ENCODE measurements at regions not wholly inside any gene's neighbourhood (a gene's known extent, or its start where the extent isn't known, plus 50 kb on each side); places are given as distances from the start of the nearest gene placed in this dataset.

DNA sequence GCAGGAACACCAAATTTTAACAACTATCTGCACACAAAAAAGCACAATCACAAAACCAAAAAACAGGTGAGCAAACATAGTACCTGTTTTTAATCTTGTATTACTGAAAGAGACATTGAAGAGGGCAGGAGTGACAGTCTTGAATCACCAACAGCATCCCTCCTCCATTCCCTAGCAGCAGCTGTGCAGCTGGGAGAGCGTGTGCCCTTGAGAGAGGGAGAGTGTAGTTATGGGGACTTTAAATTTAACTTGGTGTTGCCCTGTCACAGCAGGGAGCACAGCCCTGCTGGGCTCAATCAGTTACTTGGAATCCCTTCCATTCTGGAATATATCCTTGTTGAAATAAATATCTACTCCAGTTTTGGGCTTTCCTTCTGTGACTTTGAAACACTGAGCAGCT lies 1938.7 kb upstream of the NUDT12 start:
- no peak for TF ChIP-seq EGR1 (IDR thresholded peaks at IDR 0.05)
- TF ChIP-seq, protein P1, sequence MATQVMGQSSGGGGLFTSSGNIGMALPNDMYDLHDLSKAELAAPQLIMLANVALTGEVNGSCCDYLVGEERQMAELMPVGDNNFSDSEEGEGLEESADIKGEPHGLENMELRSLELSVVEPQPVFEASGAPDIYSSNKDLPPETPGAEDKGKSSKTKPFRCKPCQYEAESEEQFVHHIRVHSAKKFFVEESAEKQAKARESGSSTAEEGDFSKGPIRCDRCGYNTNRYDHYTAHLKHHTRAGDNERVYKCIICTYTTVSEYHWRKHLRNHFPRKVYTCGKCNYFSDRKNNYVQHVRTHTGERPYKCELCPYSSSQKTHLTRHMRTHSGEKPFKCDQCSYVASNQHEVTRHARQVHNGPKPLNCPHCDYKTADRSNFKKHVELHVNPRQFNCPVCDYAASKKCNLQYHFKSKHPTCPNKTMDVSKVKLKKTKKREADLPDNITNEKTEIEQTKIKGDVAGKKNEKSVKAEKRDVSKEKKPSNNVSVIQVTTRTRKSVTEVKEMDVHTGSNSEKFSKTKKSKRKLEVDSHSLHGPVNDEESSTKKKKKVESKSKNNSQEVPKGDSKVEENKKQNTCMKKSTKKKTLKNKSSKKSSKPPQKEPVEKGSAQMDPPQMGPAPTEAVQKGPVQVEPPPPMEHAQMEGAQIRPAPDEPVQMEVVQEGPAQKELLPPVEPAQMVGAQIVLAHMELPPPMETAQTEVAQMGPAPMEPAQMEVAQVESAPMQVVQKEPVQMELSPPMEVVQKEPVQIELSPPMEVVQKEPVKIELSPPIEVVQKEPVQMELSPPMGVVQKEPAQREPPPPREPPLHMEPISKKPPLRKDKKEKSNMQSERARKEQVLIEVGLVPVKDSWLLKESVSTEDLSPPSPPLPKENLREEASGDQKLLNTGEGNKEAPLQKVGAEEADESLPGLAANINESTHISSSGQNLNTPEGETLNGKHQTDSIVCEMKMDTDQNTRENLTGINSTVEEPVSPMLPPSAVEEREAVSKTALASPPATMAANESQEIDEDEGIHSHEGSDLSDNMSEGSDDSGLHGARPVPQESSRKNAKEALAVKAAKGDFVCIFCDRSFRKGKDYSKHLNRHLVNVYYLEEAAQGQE (IDR thresholded peaks at IDR 0.05; ENCODE audit: low read depth), result no peak

GRCh38 chr5:105475401-105475800 lies 1912.8 kb upstream of the NUDT12 start:
- TF ChIP-seq NFIC (IDR thresholded peaks at IDR 0.05) (peak; percentile 90), CEBPB (IDR thresholded peaks at IDR 0.05) (no peak)

GRCh38 chr5:105462377-105462776 lies 1899.8 kb upstream of the NUDT12 start:
- TF ChIP-seq TAF1 (IDR thresholded peaks at IDR 0.05; ENCODE audit: low read depth) (no peak), NFIC (IDR thresholded peaks at IDR 0.05) (no peak), TEAD4 (IDR thresholded peaks at IDR 0.05) (no peak), EP300 (IDR thresholded peaks at IDR 0.05; ENCODE audit: borderline replicate concordance) (no peak), ZBTB7A (IDR thresholded peaks at IDR 0.05; ENCODE audit: low read depth) (no peak), FOXM1 (IDR thresholded peaks at IDR 0.05; ENCODE audit: borderline replicate concordance, low read depth) (no peak), RAD21 (IDR thresholded peaks at IDR 0.05; ENCODE audit: low read depth) (no peak), USF1 (IDR thresholded peaks at IDR 0.05) (no peak), YY1 (IDR thresholded peaks at IDR 0.05; ENCODE audit: low read depth) (no peak)

GRCh38 chr5:105460721-105461120 lies 1898.1 kb upstream of the NUDT12 start:
- TF ChIP-seq YY1 (IDR thresholded peaks at IDR 0.05; ENCODE audit: low read depth) (no peak), TCF12 (IDR thresholded peaks at IDR 0.05; ENCODE audit: low read depth) (no peak), EP300 (IDR thresholded peaks at IDR 0.05; ENCODE audit: borderline replicate concordance) (no peak), CEBPB (IDR thresholded peaks at IDR 0.05) (no peak), USF1 (IDR thresholded peaks at IDR 0.05) (no peak)

DNA sequence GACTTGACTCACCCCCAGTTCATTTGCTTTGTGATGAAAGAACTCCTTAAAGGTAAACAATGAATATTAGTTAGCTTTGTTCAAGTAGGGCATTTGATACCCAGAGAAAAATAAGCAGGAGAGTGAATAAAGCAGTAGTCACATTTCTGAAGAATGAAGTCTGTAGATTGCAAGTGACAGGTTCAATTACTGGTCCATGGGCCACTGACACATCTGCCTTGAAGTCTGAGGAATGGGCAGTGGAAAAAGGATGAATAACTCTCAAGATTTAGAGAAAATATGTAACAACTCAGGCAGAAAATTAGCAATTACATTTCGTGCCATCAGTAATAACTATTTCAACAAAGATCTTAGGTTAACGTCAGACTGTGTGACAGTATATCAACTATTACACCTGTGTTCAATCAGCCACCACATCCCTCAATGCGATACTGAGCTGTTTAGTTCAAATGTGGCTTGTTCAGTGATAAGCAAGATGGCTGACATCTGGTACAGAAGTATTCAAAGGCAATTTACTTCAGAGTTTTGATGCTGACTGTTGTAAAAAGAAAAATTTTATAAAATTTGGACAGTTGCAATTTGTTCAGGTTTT lies 1890.7 kb upstream of the NUDT12 start:
- no peak for TF ChIP-seq YY1 (IDR thresholded peaks at IDR 0.05; ENCODE audit: low read depth)
- TF ChIP-seq EP300 (IDR thresholded peaks at IDR 0.05; ENCODE audit: borderline replicate concordance), result no peak
- TF ChIP-seq FOXM1 (IDR thresholded peaks at IDR 0.05; ENCODE audit: borderline replicate concordance, low read depth), result no peak
- TF ChIP-seq, protein P2, sequence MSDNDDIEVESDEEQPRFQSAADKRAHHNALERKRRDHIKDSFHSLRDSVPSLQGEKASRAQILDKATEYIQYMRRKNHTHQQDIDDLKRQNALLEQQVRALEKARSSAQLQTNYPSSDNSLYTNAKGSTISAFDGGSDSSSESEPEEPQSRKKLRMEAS (IDR thresholded peaks at IDR 0.05), result no peak
- TF ChIP-seq TAF1 (IDR thresholded peaks at IDR 0.05; ENCODE audit: low read depth), result no peak
- TF ChIP-seq RAD21 (IDR thresholded peaks at IDR 0.05; ENCODE audit: low read depth), result no peak
- no peak for TF ChIP-seq TCF12 (IDR thresholded peaks at IDR 0.05; ENCODE audit: low read depth)
- TF ChIP-seq, protein P1 (IDR thresholded peaks at IDR 0.05; ENCODE audit: low read depth), result no peak
- no peak for TF ChIP-seq NFIC (IDR thresholded peaks at IDR 0.05)
- TF ChIP-seq CREB1 (IDR thresholded peaks at IDR 0.05; ENCODE audit: low read depth), result no peak
- no peak for TF ChIP-seq USF1 (IDR thresholded peaks at IDR 0.05)
- no peak for TF ChIP-seq ZBTB7A (IDR thresholded peaks at IDR 0.05; ENCODE audit: low read depth)
- no peak for TF ChIP-seq CEBPB (IDR thresholded peaks at IDR 0.05)
- no peak for TF ChIP-seq EGR1 (IDR thresholded peaks at IDR 0.05)
- TF ChIP-seq TEAD4 (IDR thresholded peaks at IDR 0.05), result no peak

- no peak for TF ChIP-seq CREB1 (IDR thresholded peaks at IDR 0.05; ENCODE audit: low read depth)
- TF ChIP-seq CEBPB (IDR thresholded peaks at IDR 0.05), result no peak
- TF ChIP-seq RAD21 (IDR thresholded peaks at IDR 0.05; ENCODE audit: low read depth), result no peak
- no peak for TF ChIP-seq ZBTB7A (IDR thresholded peaks at IDR 0.05; ENCODE audit: low read depth)
- TF ChIP-seq, protein P1 (IDR thresholded peaks at IDR 0.05; ENCODE audit: low read depth), result no peak
Observed at GRCh38 chr5:105448271-105448670, 1885.7 kb upstream of the NUDT12 start.
